Progenitor cell of endocrine pancreas (in vitro differentiated cells): ENCODE measurements at regions not wholly inside any gene's neighbourhood (a gene's known extent, or its start where the extent isn't known, plus 50 kb on each side); places are given as distances from the start of the nearest gene placed in this dataset.

Experiments
- DNase-seq: peaks from one replicate; pipeline ENCODE4 v3.0.0; 2021; ENCODE audit warnings: low spot score; ENCODE audit not compliant: unreplicated experiment
- H3K27ac Mint-ChIP-seq: 2 replicates; pipeline ENCODE4 v1.8.0; 2021; ENCODE audit warnings: mild to moderate bottlenecking, moderate library complexity, mixed read lengths
- H3K27me3 Mint-ChIP-seq: 2 replicates; pipeline ENCODE4 v1.8.0; 2021; ENCODE audit warnings: mixed read lengths
- H3K36me3 Mint-ChIP-seq: 2 replicates; pipeline ENCODE4 v1.8.0; 2022; ENCODE audit warnings: mixed read lengths; ENCODE audit not compliant: insufficient read depth
- H3K4me1 Mint-ChIP-seq: 2 replicates; pipeline ENCODE4 v1.8.0; 2021; ENCODE audit warnings: low read depth, mixed read lengths
- H3K4me3 Mint-ChIP-seq: 2 replicates; pipeline ENCODE4 v1.8.0; 2021; ENCODE audit warnings: low read depth, mild to moderate bottlenecking, moderate library complexity, mixed read lengths
- H3K9me3 Mint-ChIP-seq: 2 replicates; pipeline ENCODE4 v1.8.0; 2021; ENCODE audit warnings: low read depth, mixed read lengths
- TF ChIP-seq, protein P1 (sequence below): fragments of 200-600 bp; sonication (generic); IDR thresholded peaks from one replicate; pipeline ENCODE4 v1.5.0; 2021; ENCODE audit warnings: antibody characterized with exemption, mild to moderate bottlenecking; ENCODE audit not compliant: unreplicated experiment

DNA sequence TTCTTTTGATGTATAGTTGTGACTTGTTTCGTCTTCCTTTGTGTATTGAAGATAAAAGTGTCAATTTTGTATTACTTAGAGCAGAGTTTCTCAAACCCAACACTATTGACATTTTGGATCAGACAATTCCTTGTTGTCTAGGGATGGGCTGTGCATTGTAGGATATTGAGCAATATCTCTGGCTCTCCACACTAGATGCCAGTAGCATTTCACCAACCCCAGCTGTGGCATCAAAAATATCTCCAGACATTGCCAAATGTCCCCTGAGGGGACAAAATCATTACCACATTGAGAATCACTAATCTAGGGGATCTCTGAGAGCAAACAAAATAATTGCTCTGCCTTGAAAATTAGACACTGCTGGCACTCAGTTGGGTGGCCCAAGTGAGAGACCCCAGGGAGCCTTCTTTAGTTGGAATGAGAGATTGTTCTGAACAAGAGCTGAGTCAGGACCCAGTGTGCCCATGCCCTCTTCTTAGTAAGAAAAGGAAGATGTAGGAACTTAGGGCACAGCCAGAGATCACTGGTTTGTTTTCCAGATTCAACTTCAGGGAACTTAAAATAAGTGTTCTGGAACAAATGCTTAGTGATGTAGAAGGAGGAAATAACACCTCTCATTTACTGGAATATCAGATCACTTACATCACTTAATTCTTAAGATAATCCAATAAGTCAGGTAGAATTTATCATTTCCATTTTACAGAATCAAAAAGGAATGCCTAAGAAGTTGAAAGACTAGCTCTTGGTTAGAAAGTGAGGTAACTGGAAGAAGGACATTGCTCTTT, 466.6 kb upstream of the TNP1 start:
- peaks cover 9% of the 10 kb centered on the region for H3K36me3 Mint-ChIP-seq
- no peak overlapping the region for H3K4me3 Mint-ChIP-seq
- DNase-seq = no peak
- no peaks in the 10 kb centered on the region for H3K27me3 Mint-ChIP-seq
- no peak overlapping the region for H3K27ac Mint-ChIP-seq
- TF ChIP-seq, protein P1, sequence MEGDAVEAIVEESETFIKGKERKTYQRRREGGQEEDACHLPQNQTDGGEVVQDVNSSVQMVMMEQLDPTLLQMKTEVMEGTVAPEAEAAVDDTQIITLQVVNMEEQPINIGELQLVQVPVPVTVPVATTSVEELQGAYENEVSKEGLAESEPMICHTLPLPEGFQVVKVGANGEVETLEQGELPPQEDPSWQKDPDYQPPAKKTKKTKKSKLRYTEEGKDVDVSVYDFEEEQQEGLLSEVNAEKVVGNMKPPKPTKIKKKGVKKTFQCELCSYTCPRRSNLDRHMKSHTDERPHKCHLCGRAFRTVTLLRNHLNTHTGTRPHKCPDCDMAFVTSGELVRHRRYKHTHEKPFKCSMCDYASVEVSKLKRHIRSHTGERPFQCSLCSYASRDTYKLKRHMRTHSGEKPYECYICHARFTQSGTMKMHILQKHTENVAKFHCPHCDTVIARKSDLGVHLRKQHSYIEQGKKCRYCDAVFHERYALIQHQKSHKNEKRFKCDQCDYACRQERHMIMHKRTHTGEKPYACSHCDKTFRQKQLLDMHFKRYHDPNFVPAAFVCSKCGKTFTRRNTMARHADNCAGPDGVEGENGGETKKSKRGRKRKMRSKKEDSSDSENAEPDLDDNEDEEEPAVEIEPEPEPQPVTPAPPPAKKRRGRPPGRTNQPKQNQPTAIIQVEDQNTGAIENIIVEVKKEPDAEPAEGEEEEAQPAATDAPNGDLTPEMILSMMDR = no peak
- peaks cover 12% of the 10 kb centered on the region for H3K9me3 Mint-ChIP-seq
- peaks cover 29% of the 10 kb centered on the region for H3K4me1 Mint-ChIP-seq

DNA sequence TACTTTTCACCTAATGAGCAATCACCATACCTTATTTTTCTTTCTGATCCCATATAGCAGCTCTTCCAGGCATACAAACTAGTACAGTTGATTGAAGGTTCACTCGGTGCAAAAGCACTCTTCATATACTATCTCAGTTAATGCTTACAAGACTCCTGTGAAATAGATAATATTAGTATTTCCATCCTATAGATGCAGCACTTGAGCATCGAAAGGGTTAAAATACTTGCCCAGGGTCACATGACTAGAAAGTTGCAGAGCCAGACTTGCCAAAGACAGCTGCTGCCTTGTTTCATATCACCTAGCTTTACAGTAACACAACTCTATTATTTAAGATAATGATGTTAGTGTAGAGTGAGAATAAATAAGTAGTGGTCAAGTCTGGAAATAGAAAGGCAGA, 466.0 kb upstream of the TNP1 start:
- DNase-seq = no peak
- Mint-ChIP-seq H3K4me3 (no peak overlapping the region), H3K27me3 (no peaks in the 10 kb centered on the region), H3K27ac (no peak overlapping the region), H3K4me1 (peaks cover 23% of the 10 kb centered on the region), H3K9me3 (peaks cover 12% of the 10 kb centered on the region), H3K36me3 (peaks cover 9% of the 10 kb centered on the region)
- TF ChIP-seq, protein P1 = no peak

DNA sequence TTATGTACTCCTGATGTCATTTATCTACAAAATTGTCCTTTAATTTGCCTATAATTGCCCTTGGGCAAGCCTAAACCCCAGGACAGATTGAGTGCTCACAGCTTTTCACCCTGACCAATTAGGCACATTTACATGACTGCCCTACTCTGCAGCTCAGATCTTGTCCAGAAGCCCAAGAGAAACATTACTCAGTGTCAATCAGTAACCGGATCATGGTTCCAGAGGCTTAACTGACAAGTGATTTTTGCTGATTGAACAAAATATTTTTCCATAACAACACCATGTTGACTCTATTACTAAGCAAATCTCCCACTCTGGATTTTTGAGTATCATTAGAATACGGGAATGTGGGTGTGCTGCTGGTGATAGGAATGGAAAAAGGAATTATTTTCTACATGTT, 465.4 kb upstream of the TNP1 start:
- Mint-ChIP-seq H3K27ac (no peak overlapping the region), H3K27me3 (no peaks in the 10 kb centered on the region), H3K9me3 (peaks cover 12% of the 10 kb centered on the region), H3K4me3 (no peak overlapping the region), H3K36me3 (peaks cover 9% of the 10 kb centered on the region), H3K4me1 (peaks cover 21% of the 10 kb centered on the region)
- DNase-seq = no peak
- TF ChIP-seq, protein P1 = no peak

GRCh38 chr2:217316743-217317142, 456.9 kb upstream of the TNP1 start:
- Mint-ChIP-seq H3K27ac (peak overlapping the region; percentile 19), H3K4me3 (no peak overlapping the region), H3K36me3 (peaks cover 9% of the 10 kb centered on the region), H3K27me3 (no peaks in the 10 kb centered on the region), H3K4me1 (peaks cover 17% of the 10 kb centered on the region), H3K9me3 (peaks cover 25% of the 10 kb centered on the region)
- TF ChIP-seq, protein P1 = no peak
- no peak for DNase-seq

GRCh38 chr2:217314021-217314460, 454.2 kb upstream of the TNP1 start:
- H3K27ac Mint-ChIP-seq = peak overlapping the region; percentile 89
- H3K27me3 Mint-ChIP-seq = no peaks in the 10 kb centered on the region
- TF ChIP-seq, protein P1 = no peak
- no peak for DNase-seq
- no peak overlapping the region for H3K4me3 Mint-ChIP-seq
- H3K36me3 Mint-ChIP-seq = peaks cover 9% of the 10 kb centered on the region
- H3K4me1 Mint-ChIP-seq = peaks cover 17% of the 10 kb centered on the region
- H3K9me3 Mint-ChIP-seq = peaks cover 33% of the 10 kb centered on the region
